Renal cortex interstitium (tissue), 11 donors: ENCODE measurements at regions not wholly inside any gene's neighbourhood (a gene's known extent, or its start where the extent isn't known, plus 50 kb on each side); places are given as distances from the start of the nearest gene placed in this dataset.

Experiments used
- DNase-seq, 11 donors: peaks; one replicate each; pipeline ENCODE4 v3.0.0-alpha.2; 2013; ENCODE audit warnings: low read depth in 9 of 11, low spot score in 4 of 11; ENCODE audit errors: extremely low read depth in 1 of 11

- DNase-seq: peak; percentile 38 to 70 (median 60)
Observed at GRCh38 chr14:34227834-34228649, 234.0 kb downstream of the SPTSSA start.

- DNase-seq: no peak
Observed at GRCh38 chr14:34224221-34224620, 237.8 kb downstream of the SPTSSA start.

GRCh38 chr14:34223373-34224148 is 238.5 kb downstream of the SPTSSA start:
- DNase-seq: peak in 1 of 11 donors; percentile 19

GRCh38 chr14:34222867-34223266 is 239.2 kb downstream of the SPTSSA start:
- no peak for DNase-seq

GRCh38 chr14:34222122-34222521 is 239.9 kb downstream of the SPTSSA start:
- no peak for DNase-seq

- DNase-seq: peak in 2 of 11 donors; percentile 3 to 12
Observed at GRCh38 chr14:34220921-34221320, 241.1 kb downstream of the SPTSSA start.

GRCh38 chr14:34220378-34220706 is 241.7 kb downstream of the SPTSSA start:
- no peak for DNase-seq

- DNase-seq: no peak
Observed at GRCh38 chr14:34219661-34220377, 242.2 kb downstream of the SPTSSA start.

GRCh38 chr14:34218881-34219280 is 243.2 kb downstream of the SPTSSA start:
- no peak for DNase-seq

GRCh38 chr14:34214961-34215360 is 247.1 kb downstream of the SPTSSA start:
- no peak for DNase-seq

GRCh38 chr14:34213332-34213731 is 248.7 kb downstream of the SPTSSA start:
- DNase-seq: no peak

- DNase-seq: no peak
Observed at GRCh38 chr14:34212172-34212929, 249.7 kb downstream of the SPTSSA start.

- no peak for DNase-seq
Observed at GRCh38 chr14:34211732-34212131, 250.3 kb downstream of the SPTSSA start.

- no peak for DNase-seq
Observed at GRCh38 chr14:34208532-34208931, 253.5 kb downstream of the SPTSSA start.

- DNase-seq: no peak
Observed at GRCh38 chr14:34205799-34206198, 254.9 kb upstream of the EGLN3 start.

- no peak for DNase-seq
Observed at GRCh38 chr14:34204774-34205173, 253.9 kb upstream of the EGLN3 start.

GRCh38 chr14:34203251-34203722 is 252.4 kb upstream of the EGLN3 start:
- DNase-seq: no peak

- DNase-seq: no peak
Observed at GRCh38 chr14:34201909-34202637, 251.2 kb upstream of the EGLN3 start.
